MCF 10A (cell line): ENCODE measurements at regions not wholly inside any gene's neighbourhood (a gene's known extent, or its start where the extent isn't known, plus 50 kb on each side); places are given as distances from the start of the nearest gene placed in this dataset.
A peak's percentile ranks its signal among the peaks of the same experiment; 100 is the strongest.

Source experiments
- BruUV-seq: library from RNA; stranded (reverse); fragments of 400-500 nt; replicated peaks from 2 replicates; lab custom pipeline; 2021; lab: Mats Ljungman, UMichigan
- CTCF ChIA-PET: fragments of 300-600 bp; sonication (Branson Sonifier 250); formaldehyde crosslinking; extraction: SDS; loops from one replicate; lab custom pipeline; 2021; ENCODE audit warnings: antibody characterized with exemption, inconsistent platforms; lab: Yijun Ruan, JAX
- POLR2A ChIA-PET: fragments of 300-600, 350-650 bp; sonication (Branson Sonifier 250); formaldehyde crosslinking; extraction: SDS; loops from one replicate; lab custom pipeline; 2020; ENCODE audit warnings: antibody characterized with exemption, inconsistent platforms; lab: Yijun Ruan, JAX
- DNase-seq: peaks from one replicate; pipeline ENCODE4 v3.0.0-alpha.2; 2018; ENCODE audit not compliant: unreplicated experiment
- H3K27ac Mint-ChIP-seq: one replicate; pipeline ENCODE4 v1.8.0; 2022; ENCODE audit warnings: mild to moderate bottlenecking, low read depth, mixed read lengths; ENCODE audit not compliant: unreplicated experiment
- H3K27me3 Mint-ChIP-seq: one replicate; pipeline ENCODE4 v1.8.0; 2022; ENCODE audit warnings: mixed read lengths; ENCODE audit not compliant: insufficient read depth, unreplicated experiment
- H3K36me3 Mint-ChIP-seq: one replicate; pipeline ENCODE4 v1.8.0; 2022; ENCODE audit warnings: mild to moderate bottlenecking, moderate library complexity, mixed read lengths; ENCODE audit not compliant: insufficient read depth, unreplicated experiment
- H3K4me1 Mint-ChIP-seq: one replicate; pipeline ENCODE4 v1.8.0; 2022; ENCODE audit warnings: mixed read lengths; ENCODE audit not compliant: insufficient read depth, unreplicated experiment
- H3K4me3 Mint-ChIP-seq: one replicate; pipeline ENCODE4 v1.8.0; 2022; ENCODE audit warnings: mild to moderate bottlenecking, moderate library complexity, mixed read lengths; ENCODE audit not compliant: unreplicated experiment
- H3K9me3 Mint-ChIP-seq: one replicate; pipeline ENCODE4 v1.8.0; 2022; ENCODE audit warnings: mixed read lengths; ENCODE audit not compliant: unreplicated experiment
- CTCF ChIP-seq: fragments of 200-600 bp; IDR thresholded peaks from one replicate; pipeline ENCODE4 v1.8.0; 2022; ENCODE audit warnings: antibody characterized with exemption, mild to moderate bottlenecking; ENCODE audit not compliant: unreplicated experiment
- intact Hi-C: fragments of 100-400 bp; cut with micrococcal nuclease; formaldehyde crosslinking; loops from 2 replicates; pipeline ENCODE4 v1.14.1; 2022

DNA sequence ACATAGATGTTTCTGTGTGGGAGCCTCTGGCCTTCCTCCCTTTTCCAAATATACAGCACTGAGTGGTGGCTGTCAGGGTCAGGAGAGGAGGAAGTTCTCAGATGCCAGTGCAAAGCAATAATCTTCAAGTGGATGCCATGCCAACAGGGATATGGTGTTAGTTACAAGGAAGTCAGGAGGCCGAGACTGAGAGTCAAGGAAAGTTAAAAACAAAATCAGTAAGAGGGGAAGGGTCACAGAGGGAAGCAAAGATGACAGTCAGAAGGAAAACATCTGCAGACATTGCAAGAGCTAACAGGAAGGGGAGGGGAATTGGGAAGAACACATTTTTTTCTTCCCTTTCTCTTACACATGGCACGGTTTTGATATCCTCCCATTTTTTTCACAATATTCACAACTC is 691.4 kb downstream of the ADGRL2 start:
- no peak for DNase-seq
- no peak overlapping the region for H3K4me3 Mint-ChIP-seq
- no peaks in the 10 kb centered on the region for H3K36me3 Mint-ChIP-seq
- POLR2A ChIA-PET, result no interaction called here
- no peak overlapping the region for H3K27ac Mint-ChIP-seq
- no peak for TF ChIP-seq CTCF
- CTCF ChIA-PET, result interaction anchor here (0.9 kb wide), 1 partner anchor 26 kb away, joined by 3 read pairs; no protein-coding TSS in a partner anchor
- H3K9me3 Mint-ChIP-seq, result peaks cover 16% of the 10 kb centered on the region
- no peaks in the 10 kb centered on the region for H3K27me3 Mint-ChIP-seq
- BruUV-seq, result no TSS peak
- H3K4me1 Mint-ChIP-seq, result no peaks in the 10 kb centered on the region
- intact Hi-C loops, result no loop called here

- H3K4me3 Mint-ChIP-seq, result no peak overlapping the region
- TF ChIP-seq CTCF, result no peak
- intact Hi-C loops, result no loop called here
- H3K9me3 Mint-ChIP-seq, result peaks cover 12% of the 10 kb centered on the region
- H3K27me3 Mint-ChIP-seq, result no peaks in the 10 kb centered on the region
- peak; percentile 26 for DNase-seq
- H3K36me3 Mint-ChIP-seq, result no peaks in the 10 kb centered on the region
- ChIA-PET POLR2A (interaction anchor here (0.6 to 1.2 kb wide), 2 partner anchors 62 to 252 kb away, joined by 3 to 4 read pairs; no protein-coding TSS in a partner anchor), CTCF (interaction anchor here (0.6 to 0.9 kb wide), 3 partner anchors 9 to 26 kb away, joined by 3 read pairs; no protein-coding TSS in a partner anchor)
- no peak overlapping the region for H3K27ac Mint-ChIP-seq
- H3K4me1 Mint-ChIP-seq, result no peaks in the 10 kb centered on the region
- BruUV-seq, result no TSS peak
Measured at GRCh38 chr1:82491301-82492048, 690.7 kb downstream of the ADGRL2 start.

DNA sequence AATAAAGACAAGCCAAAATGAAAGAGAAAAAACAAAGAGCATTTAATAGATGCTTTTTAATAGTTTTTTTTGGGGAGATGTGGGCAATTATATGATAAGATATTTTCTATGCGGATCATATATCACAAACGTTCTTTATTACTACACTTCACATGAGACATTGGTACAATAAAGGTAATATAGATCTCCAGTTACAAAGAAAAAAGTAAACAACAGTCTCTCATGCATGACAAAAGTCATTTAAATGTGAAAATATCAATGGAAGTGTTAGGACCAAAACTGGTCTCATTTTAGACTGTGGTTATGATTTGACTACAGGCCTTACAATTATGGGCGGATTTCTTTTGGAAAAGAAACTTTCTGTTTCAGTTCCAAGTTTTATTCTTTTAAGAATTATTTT is 687.0 kb downstream of the ADGRL2 start:
- no peaks in the 10 kb centered on the region for H3K9me3 Mint-ChIP-seq
- no peak for DNase-seq
- no peaks in the 10 kb centered on the region for H3K27me3 Mint-ChIP-seq
- no TSS peak for BruUV-seq
- intact Hi-C loops, result no loop called here
- POLR2A ChIA-PET, result no interaction called here
- H3K4me1 Mint-ChIP-seq, result peaks cover 9% of the 10 kb centered on the region
- TF ChIP-seq CTCF, result no peak
- CTCF ChIA-PET, result no interaction called here
- no peak overlapping the region for H3K27ac Mint-ChIP-seq
- H3K4me3 Mint-ChIP-seq, result no peak overlapping the region
- no peaks in the 10 kb centered on the region for H3K36me3 Mint-ChIP-seq

DNA sequence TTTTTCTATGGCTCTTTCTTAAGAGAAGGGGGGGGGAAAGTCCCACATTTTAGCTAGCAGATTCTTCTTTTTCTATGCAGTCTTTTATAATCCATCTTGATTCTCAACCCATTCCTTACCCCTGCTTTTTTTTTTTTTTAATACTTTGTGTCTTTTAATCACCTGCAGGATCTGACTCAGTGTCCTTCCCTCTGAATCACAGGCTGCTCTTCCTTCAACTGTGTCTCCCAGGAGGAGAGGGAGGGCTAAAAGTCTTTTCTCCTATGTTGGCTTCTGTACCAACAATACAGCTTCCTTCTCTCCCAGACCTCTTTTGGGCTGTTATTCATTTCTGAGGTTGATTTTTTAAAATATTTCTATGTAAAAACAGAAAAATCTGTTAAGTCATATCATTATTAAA is 686.2 kb downstream of the ADGRL2 start:
- Mint-ChIP-seq H3K9me3 (no peaks in the 10 kb centered on the region), H3K27me3 (no peaks in the 10 kb centered on the region), H3K27ac (no peak overlapping the region), H3K36me3 (no peaks in the 10 kb centered on the region), H3K4me1 (peaks cover 9% of the 10 kb centered on the region), H3K4me3 (no peak overlapping the region)
- DNase-seq, result no peak
- CTCF ChIA-PET, result interaction anchor here (0.6 to 0.7 kb wide), 2 partner anchors 190 to 536 kb away, joined by 3 to 7 read pairs; no protein-coding TSS in a partner anchor
- no TSS peak for BruUV-seq
- POLR2A ChIA-PET, result no interaction called here
- no peak for TF ChIP-seq CTCF
- intact Hi-C loops, result no loop called here
